CD4-positive, alpha-beta T cell (primary cell): ENCODE measurements at regions not wholly inside any gene's neighbourhood (a gene's known extent, or its start where the extent isn't known, plus 50 kb on each side); places are given as distances from the start of the nearest gene placed in this dataset.

Source experiments
- ATAC-seq: fragments of 200-7000 bp; cut with Tn5 transposase; one replicate; pipeline ENCODE4 v1.10.0; 2022; ENCODE audit warnings: mild to moderate bottlenecking; ENCODE audit not compliant: poor library complexity
- CTCF ChIA-PET: fragments of 350-600 bp; sonication (Branson Sonifier 250); formaldehyde crosslinking; loops from one replicate; lab custom pipeline; 2021; ENCODE audit warnings: antibody characterized with exemption, inconsistent platforms; lab: Charles Lee
- POLR2A ChIA-PET: fragments of 350-600 bp; sonication (Branson Sonifier 250); formaldehyde crosslinking; loops from one replicate; lab custom pipeline; 2021; ENCODE audit warnings: antibody characterized with exemption, inconsistent platforms; lab: Charles Lee
- DNase-seq, 14 experiments: peaks; one replicate each; pipeline ENCODE4 v3.0.0-alpha.2; 2013 to 2020; ENCODE audit warnings: mixed read lengths in 2 of 14
- H3K27ac ChIP-seq, 2 donors: one replicate each; pipeline versions ENCODE4 v1.5.1 to v1.7.0; 2013; ENCODE audit warnings: low read length in 2 of 2, low read depth in 1 of 2, mild to moderate bottlenecking in 1 of 2
- H3K27me3 ChIP-seq, 2 experiments: 1 replicate in 1 of 2; 2 replicates in 1 of 2; pipeline versions ENCODE4 v1.6.1 to v1.7.0; 2013; ENCODE audit warnings: low read length in 2 of 2, control low read depth in 1 of 2, mild to moderate bottlenecking in 1 of 2, moderate library complexity in 1 of 2; ENCODE audit not compliant: insufficient read depth in 2 of 2, control insufficient read depth in 1 of 2
- H3K36me3 ChIP-seq: one replicate; pipeline ENCODE4 v1.6.1; 2013; ENCODE audit warnings: low read length, control low read depth; ENCODE audit not compliant: insufficient read depth
- H3K4me1 ChIP-seq: one replicate; pipeline ENCODE4 v1.6.1; 2013; ENCODE audit warnings: low read length, control low read depth; ENCODE audit not compliant: insufficient read depth
- H3K4me3 ChIP-seq: one replicate; pipeline ENCODE4 v1.5.1; 2013; ENCODE audit warnings: mild to moderate bottlenecking, low read length, moderate library complexity
- H3K9me3 ChIP-seq, 2 experiments: 1 replicate in 1 of 2; 2 replicates in 1 of 2; pipeline versions ENCODE4 v1.6.1 to v1.7.0; 2013; ENCODE audit warnings: low read length in 2 of 2, mild to moderate bottlenecking in 2 of 2, control low read depth in 1 of 2, moderate library complexity in 1 of 2; ENCODE audit not compliant: control insufficient read depth in 1 of 2, insufficient read depth in 1 of 2
- H3K27ac Mint-ChIP-seq: one replicate; pipeline ENCODE4 v1.8.0; 2020; ENCODE audit warnings: mixed read lengths
- H3K27me3 Mint-ChIP-seq: one replicate; pipeline ENCODE4 v1.8.0; 2021; ENCODE audit warnings: mixed read lengths
- H3K36me3 Mint-ChIP-seq: one replicate; pipeline ENCODE4 v1.8.0; 2021; ENCODE audit warnings: low read depth, mixed read lengths
- H3K4me1 Mint-ChIP-seq: one replicate; pipeline ENCODE4 v1.8.0; 2021; ENCODE audit warnings: low read depth, mixed read lengths
- H3K4me3 Mint-ChIP-seq: one replicate; pipeline ENCODE4 v1.8.0; 2020; ENCODE audit warnings: mild to moderate bottlenecking, mixed read lengths
- H3K9me3 Mint-ChIP-seq: one replicate; pipeline ENCODE4 v1.8.0; 2020; ENCODE audit warnings: mixed read lengths
- CTCF ChIP-seq: fragments of 200-600 bp; IDR thresholded peaks from one replicate; pipeline ENCODE4 v1.8.0; 2022; ENCODE audit warnings: antibody characterized with exemption, mild to moderate bottlenecking
- intact Hi-C, 2 experiments: fragments of 100-400 bp; cut with DNase I in 1 of 2; cut with micrococcal nuclease in 1 of 2; formaldehyde crosslinking; loops; one replicate each; pipeline versions ENCODE4 v1.15.1 to v1.9.0; 2023 to 2025; cut with DNase I, micrococcal nuclease

- H3K27me3 Mint-ChIP-seq: peaks cover 59% of the 10 kb centered on the region
- no peak overlapping the region for H3K27ac Mint-ChIP-seq
Observed at GRCh38 chr16:73888840-73889490, 407.6 kb upstream of the PSMD7 start.

GRCh38 chr16:73887911-73888310 is 408.7 kb upstream of the PSMD7 start:
- H3K27ac Mint-ChIP-seq: no peak overlapping the region
- no peak overlapping the region for H3K4me3 Mint-ChIP-seq
- no peak for TF ChIP-seq CTCF
- H3K36me3 Mint-ChIP-seq: no peaks in the 10 kb centered on the region
- peaks cover 11% of the 10 kb centered on the region for H3K4me1 Mint-ChIP-seq
- Histone ChIP-seq H3K36me3 (no peaks in the 10 kb centered on the region), H3K27me3 (peaks cover 3 to 11% of the 10 kb centered on the region in 2 experiments), H3K9me3 (no peaks in the 10 kb centered on the region), H3K4me1 (no peaks in the 10 kb centered on the region), H3K27ac (no peak overlapping the region), H3K4me3 (no peak overlapping the region)
- POLR2A ChIA-PET: no interaction called here
- CTCF ChIA-PET: no interaction called here
- ATAC-seq (no peak), DNase-seq (no peak)
- intact Hi-C loops: no loop called here
- H3K9me3 Mint-ChIP-seq: no peaks in the 10 kb centered on the region
- H3K27me3 Mint-ChIP-seq: peaks cover 61% of the 10 kb centered on the region

More at GRCh38 chr16:73888840-73889490, 407.6 kb upstream of the PSMD7 start:
- no peaks in the 10 kb centered on the region for H3K9me3 ChIP-seq
- no peaks in the 10 kb centered on the region for H3K36me3 ChIP-seq
- peaks cover 3 to 11% of the 10 kb centered on the region in 2 experiments for H3K27me3 ChIP-seq
- H3K4me3 Mint-ChIP-seq: no peak overlapping the region
- intact Hi-C loops: no loop called here
- ATAC-seq (no peak), DNase-seq (no peak)
- H3K4me1 Mint-ChIP-seq: peaks cover 11% of the 10 kb centered on the region
- no peak overlapping the region for H3K27ac ChIP-seq
- H3K36me3 Mint-ChIP-seq: no peaks in the 10 kb centered on the region
- no peak for TF ChIP-seq CTCF
- no peak overlapping the region for H3K4me3 ChIP-seq
- POLR2A ChIA-PET: no interaction called here
- H3K9me3 Mint-ChIP-seq: no peaks in the 10 kb centered on the region
- no peaks in the 10 kb centered on the region for H3K4me1 ChIP-seq
- CTCF ChIA-PET: no interaction called here

- intact Hi-C loops: no loop called here
- no peaks in the 10 kb centered on the region for H3K36me3 ChIP-seq
- no peak overlapping the region for H3K27ac Mint-ChIP-seq
- no peak for TF ChIP-seq CTCF
- H3K27ac ChIP-seq: no peak overlapping the region
- H3K9me3 ChIP-seq: no peaks in the 10 kb centered on the region
- ATAC-seq (no peak), DNase-seq (no peak)
- H3K4me3 ChIP-seq: no peak overlapping the region
- H3K4me3 Mint-ChIP-seq: no peak overlapping the region
- H3K4me1 ChIP-seq: no peaks in the 10 kb centered on the region
- POLR2A ChIA-PET: no interaction called here
- peaks cover 51% of the 10 kb centered on the region for H3K27me3 Mint-ChIP-seq
- CTCF ChIA-PET: no interaction called here
- peaks cover 10% of the 10 kb centered on the region for H3K4me1 Mint-ChIP-seq
- H3K36me3 Mint-ChIP-seq: no peaks in the 10 kb centered on the region
- no peaks in the 10 kb centered on the region for H3K9me3 Mint-ChIP-seq
- H3K27me3 ChIP-seq: peaks cover 3 to 5% of the 10 kb centered on the region in 2 experiments
Observed at GRCh38 chr16:73886426-73886825, 410.2 kb upstream of the PSMD7 start.
